Activated B cell treated with CpG ODN at 0.5 μM for 24 hours (primary cell): ENCODE measurements at regions not wholly inside any gene's neighbourhood (a gene's known extent, or its start where the extent isn't known, plus 50 kb on each side); places are given as distances from the start of the nearest gene placed in this dataset.

Experiments
- ATAC-seq: fragments of 200-7000 bp; cut with Tn5 transposase; one replicate; pipeline ENCODE4 v1.10.0; 2021; ENCODE audit warnings: low read depth, mild to moderate bottlenecking, moderate library complexity
- CTCF ChIA-PET: fragments of 350-600 bp; sonication (Branson Sonifier 250); formaldehyde crosslinking; loops from one replicate; lab custom pipeline; 2021; ENCODE audit warnings: antibody characterized with exemption; lab: Charles Lee
- POLR2A ChIA-PET: fragments of 350-600 bp; sonication (Branson Sonifier 250); formaldehyde crosslinking; loops from one replicate; lab custom pipeline; 2021; ENCODE audit warnings: antibody characterized with exemption; lab: Charles Lee
- DNase-seq: peaks from one replicate; pipeline ENCODE4 v3.0.0; 2022
- H3K27ac Mint-ChIP-seq: one replicate; pipeline ENCODE4 v1.8.0; 2020; ENCODE audit warnings: mixed read lengths
- H3K27me3 Mint-ChIP-seq: one replicate; pipeline ENCODE4 v1.8.0; 2021; ENCODE audit warnings: mixed read lengths
- H3K36me3 Mint-ChIP-seq: one replicate; pipeline ENCODE4 v1.8.0; 2021; ENCODE audit warnings: low read depth, mixed read lengths
- H3K4me1 Mint-ChIP-seq: one replicate; pipeline ENCODE4 v1.8.0; 2021; ENCODE audit warnings: mixed read lengths
- H3K4me3 Mint-ChIP-seq: one replicate; pipeline ENCODE4 v1.8.0; 2020; ENCODE audit warnings: mild to moderate bottlenecking, mixed read lengths
- H3K9me3 Mint-ChIP-seq: one replicate; pipeline ENCODE4 v1.8.0; 2020; ENCODE audit warnings: mixed read lengths
- CTCF ChIP-seq: fragments of 200-600 bp; IDR thresholded peaks from one replicate; pipeline ENCODE4 v1.8.0; 2022; ENCODE audit warnings: antibody characterized with exemption, mild to moderate bottlenecking
- intact Hi-C: fragments of 100-400 bp; cut with micrococcal nuclease; formaldehyde crosslinking; loops from one replicate; pipeline ENCODE4 v1.15.1; 2024

DNA sequence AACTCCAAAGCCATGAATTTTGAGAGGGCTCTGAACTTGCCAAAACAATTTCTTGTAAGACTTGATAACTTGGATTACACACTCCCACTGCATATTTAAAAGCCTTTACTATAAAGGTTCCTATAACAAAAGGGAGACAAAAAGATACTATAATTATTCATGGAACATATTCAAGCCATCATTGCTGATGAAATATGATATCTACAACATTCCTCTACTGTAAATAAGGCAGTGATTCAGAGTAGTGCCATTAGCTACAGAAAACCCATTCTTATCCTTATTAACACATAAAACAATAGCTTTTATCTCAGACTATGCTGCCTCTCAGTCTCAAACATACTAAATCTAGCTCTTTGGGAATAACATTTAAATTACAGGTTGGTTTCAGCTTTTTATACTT is 675.5 kb upstream of the CXADR start:
- no peaks in the 10 kb centered on the region for H3K9me3 Mint-ChIP-seq
- ChIA-PET CTCF (no interaction called here), POLR2A (no interaction called here)
- DNase-seq (no peak), ATAC-seq (no peak)
- intact Hi-C loops: no loop called here
- H3K4me3 Mint-ChIP-seq: no peak overlapping the region
- H3K36me3 Mint-ChIP-seq: no peaks in the 10 kb centered on the region
- no peak overlapping the region for H3K27ac Mint-ChIP-seq
- H3K27me3 Mint-ChIP-seq: no peaks in the 10 kb centered on the region
- TF ChIP-seq CTCF: no peak
- no peaks in the 10 kb centered on the region for H3K4me1 Mint-ChIP-seq

GRCh38 chr21:16837721-16838120 is 675.1 kb upstream of the CXADR start:
- no peak for TF ChIP-seq CTCF
- Mint-ChIP-seq H3K4me3 (no peak overlapping the region), H3K27me3 (no peaks in the 10 kb centered on the region)

GRCh38 chr21:16838331-16838730 is 674.5 kb upstream of the CXADR start:
- intact Hi-C loops: no loop called here
- POLR2A ChIA-PET: no interaction called here
- H3K27me3 Mint-ChIP-seq: no peaks in the 10 kb centered on the region
- H3K4me3 Mint-ChIP-seq: no peak overlapping the region
- H3K4me1 Mint-ChIP-seq: no peaks in the 10 kb centered on the region
- H3K27ac Mint-ChIP-seq: no peak overlapping the region
- no peaks in the 10 kb centered on the region for H3K36me3 Mint-ChIP-seq
- CTCF ChIA-PET: no interaction called here
- no peak for TF ChIP-seq CTCF
- ATAC-seq (no peak), DNase-seq (no peak)
- peaks cover 2% of the 10 kb centered on the region for H3K9me3 Mint-ChIP-seq

More at GRCh38 chr21:16837721-16838120, 675.1 kb upstream of the CXADR start:
- Mint-ChIP-seq H3K36me3 (no peaks in the 10 kb centered on the region), H3K4me1 (no peaks in the 10 kb centered on the region), H3K9me3 (no peaks in the 10 kb centered on the region), H3K27ac (no peak overlapping the region)
- no peak for DNase-seq
- intact Hi-C loops: no loop called here
- ATAC-seq: no peak
- ChIA-PET CTCF (no interaction called here), POLR2A (no interaction called here)

DNA sequence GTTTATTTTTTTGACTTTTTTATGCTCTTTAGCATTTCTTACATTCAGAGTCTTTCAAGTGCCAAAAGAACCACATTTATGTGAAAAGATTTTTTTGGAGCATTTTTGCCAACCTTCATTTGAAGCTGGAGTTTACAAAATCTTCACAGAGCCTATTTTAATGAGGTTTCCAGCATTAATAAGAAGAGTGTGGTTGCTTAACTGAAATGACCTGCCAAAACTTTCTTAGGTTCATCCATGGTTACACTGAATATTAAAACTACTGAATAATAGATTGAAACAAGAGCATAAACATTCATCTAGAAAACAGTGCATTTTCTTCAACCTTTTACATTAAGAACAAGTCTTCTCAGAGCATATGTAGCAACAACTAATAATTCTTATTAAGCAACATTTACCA is 672.3 kb upstream of the CXADR start:
- no peak for DNase-seq
- Mint-ChIP-seq H3K27me3 (no peaks in the 10 kb centered on the region), H3K9me3 (peaks cover 9% of the 10 kb centered on the region), H3K4me1 (no peaks in the 10 kb centered on the region), H3K4me3 (no peak overlapping the region), H3K27ac (no peak overlapping the region), H3K36me3 (no peaks in the 10 kb centered on the region)
- ATAC-seq: no peak
- ChIA-PET CTCF (no interaction called here), POLR2A (no interaction called here)
- no peak for TF ChIP-seq CTCF
- intact Hi-C loops: no loop called here

DNA sequence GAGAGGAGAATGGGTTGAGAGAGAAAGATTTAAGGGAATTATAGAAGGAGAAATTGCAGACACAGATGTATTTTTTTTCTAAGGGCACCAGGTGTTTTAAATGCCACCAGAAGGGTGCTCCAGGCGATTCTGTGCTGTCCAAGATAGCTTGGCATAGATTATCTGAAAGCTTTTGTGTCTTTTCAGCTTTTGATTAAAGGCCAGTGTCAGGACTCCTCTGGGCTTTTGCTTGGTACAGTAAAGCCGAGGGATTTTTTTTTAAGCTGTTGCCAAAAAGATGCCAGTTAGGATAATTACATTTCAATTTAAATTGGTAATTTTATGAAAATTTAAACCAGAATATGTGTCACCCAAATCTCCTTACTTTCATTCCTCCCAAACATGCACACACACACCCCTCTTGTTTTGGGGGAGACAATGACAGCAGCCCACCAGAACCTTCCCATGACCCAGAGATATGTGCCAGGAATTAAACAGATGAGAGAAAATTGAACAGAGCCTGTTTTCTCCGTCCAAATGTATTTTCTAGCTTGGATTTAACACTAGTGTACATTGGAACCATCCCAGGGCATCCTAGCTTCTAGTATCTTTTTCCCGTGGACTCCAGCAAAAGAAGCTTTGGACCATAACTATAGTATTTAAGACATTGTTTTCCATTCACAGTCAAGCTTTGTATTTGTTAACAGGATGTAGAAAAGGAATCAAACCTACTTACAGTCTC is 670.7 kb upstream of the CXADR start:
- no peak for ATAC-seq
- H3K4me3 Mint-ChIP-seq: no peak overlapping the region
- intact Hi-C loops: no loop called here

More for the DNA sequence above, 670.7 kb upstream of the CXADR start:
- no peaks in the 10 kb centered on the region for H3K27me3 Mint-ChIP-seq
- no peaks in the 10 kb centered on the region for H3K4me1 Mint-ChIP-seq
- H3K27ac Mint-ChIP-seq: no peak overlapping the region
- TF ChIP-seq CTCF: no peak
- peaks cover 11% of the 10 kb centered on the region for H3K9me3 Mint-ChIP-seq
- no peak for DNase-seq
- ChIA-PET CTCF (no interaction called here), POLR2A (no interaction called here)
- H3K36me3 Mint-ChIP-seq: no peaks in the 10 kb centered on the region
